ENCODE measurements at regions not wholly inside any gene's neighbourhood (a gene's known extent, or its start where the extent isn't known, plus 50 kb on each side); places are given as distances from the start of the nearest gene placed in this dataset.

DNA sequence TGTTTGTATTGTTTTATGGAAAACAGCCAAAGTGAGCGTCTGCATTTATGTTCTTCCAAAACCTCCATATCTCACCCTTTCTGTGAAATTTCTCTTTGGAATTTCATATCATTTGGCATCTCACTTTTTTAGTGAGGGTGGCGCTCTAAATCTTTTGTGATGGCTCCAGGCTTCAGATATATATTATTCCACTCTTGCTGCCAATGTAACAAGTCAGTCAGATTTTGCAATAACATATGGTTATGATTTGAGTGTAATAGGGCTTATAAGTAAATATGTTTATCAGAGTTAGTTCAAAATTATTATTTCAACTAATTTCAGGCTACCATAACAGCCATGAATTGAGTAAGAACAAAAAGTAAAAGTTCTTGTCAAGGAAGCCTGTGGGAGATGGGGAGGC, 314.7 kb downstream of the PDGFC start:
- no TSS peak for BruUV-seq (replicated peaks)
- TF ChIP-seq ZFX (IDR thresholded peaks at IDR 0.05) (no peak), FOSL1 (IDR thresholded peaks at IDR 0.05; ENCODE audit: low read depth) (no peak), ATF3 (IDR thresholded peaks at IDR 0.05) (no peak), EZH2phosphoT487 (IDR thresholded peaks at IDR 0.05; ENCODE audit: borderline replicate concordance) (no peak), CTCF (IDR thresholded peaks at IDR 0.05 in 2 of 3, conservative IDR thresholded peaks at IDR 0.05 in 1 of 3; ENCODE audit: borderline replicate concordance in 1 of 3, insufficient read depth in 1 of 3, low read depth in 2 of 3, low read length in 2 of 3) (no peak)
- TF ChIP-seq, protein P1, sequence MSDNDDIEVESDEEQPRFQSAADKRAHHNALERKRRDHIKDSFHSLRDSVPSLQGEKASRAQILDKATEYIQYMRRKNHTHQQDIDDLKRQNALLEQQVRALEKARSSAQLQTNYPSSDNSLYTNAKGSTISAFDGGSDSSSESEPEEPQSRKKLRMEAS (IDR thresholded peaks at IDR 0.05) = no peak
- TF ChIP-seq, protein P2, sequence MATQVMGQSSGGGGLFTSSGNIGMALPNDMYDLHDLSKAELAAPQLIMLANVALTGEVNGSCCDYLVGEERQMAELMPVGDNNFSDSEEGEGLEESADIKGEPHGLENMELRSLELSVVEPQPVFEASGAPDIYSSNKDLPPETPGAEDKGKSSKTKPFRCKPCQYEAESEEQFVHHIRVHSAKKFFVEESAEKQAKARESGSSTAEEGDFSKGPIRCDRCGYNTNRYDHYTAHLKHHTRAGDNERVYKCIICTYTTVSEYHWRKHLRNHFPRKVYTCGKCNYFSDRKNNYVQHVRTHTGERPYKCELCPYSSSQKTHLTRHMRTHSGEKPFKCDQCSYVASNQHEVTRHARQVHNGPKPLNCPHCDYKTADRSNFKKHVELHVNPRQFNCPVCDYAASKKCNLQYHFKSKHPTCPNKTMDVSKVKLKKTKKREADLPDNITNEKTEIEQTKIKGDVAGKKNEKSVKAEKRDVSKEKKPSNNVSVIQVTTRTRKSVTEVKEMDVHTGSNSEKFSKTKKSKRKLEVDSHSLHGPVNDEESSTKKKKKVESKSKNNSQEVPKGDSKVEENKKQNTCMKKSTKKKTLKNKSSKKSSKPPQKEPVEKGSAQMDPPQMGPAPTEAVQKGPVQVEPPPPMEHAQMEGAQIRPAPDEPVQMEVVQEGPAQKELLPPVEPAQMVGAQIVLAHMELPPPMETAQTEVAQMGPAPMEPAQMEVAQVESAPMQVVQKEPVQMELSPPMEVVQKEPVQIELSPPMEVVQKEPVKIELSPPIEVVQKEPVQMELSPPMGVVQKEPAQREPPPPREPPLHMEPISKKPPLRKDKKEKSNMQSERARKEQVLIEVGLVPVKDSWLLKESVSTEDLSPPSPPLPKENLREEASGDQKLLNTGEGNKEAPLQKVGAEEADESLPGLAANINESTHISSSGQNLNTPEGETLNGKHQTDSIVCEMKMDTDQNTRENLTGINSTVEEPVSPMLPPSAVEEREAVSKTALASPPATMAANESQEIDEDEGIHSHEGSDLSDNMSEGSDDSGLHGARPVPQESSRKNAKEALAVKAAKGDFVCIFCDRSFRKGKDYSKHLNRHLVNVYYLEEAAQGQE (IDR thresholded peaks at IDR 0.05; ENCODE audit: low read depth) = no peak
- CTCF ChIA-PET = no interaction called here
- intact Hi-C loops (cut with micrococcal nuclease) = no loop called here
- Histone ChIP-seq H4K20me1 (ENCODE audit: insufficient read depth) (no peaks in the 10 kb centered on the region), H3K4me1 (ENCODE audit: control insufficient read depth in 1 of 2, insufficient read depth in 2 of 2, low read length in 2 of 2) (no peaks in the 10 kb centered on the region), H3K4me3 (replicated peaks in 1 of 2; ENCODE audit: low read depth in 1 of 2, low read length in 2 of 2) (no peak overlapping the region), H3K36me3 (ENCODE audit: control insufficient read depth in 1 of 2, insufficient read depth in 2 of 2, low read length in 2 of 2) (no peaks in the 10 kb centered on the region), H2AFZ (ENCODE audit: low read depth, low read length, poor library complexity, severe bottlenecking) (peak overlapping the region; percentile 76), H3K9ac (ENCODE audit: low read length) (no peak overlapping the region), H3K9me3 (ENCODE audit: control insufficient read depth in 1 of 2, insufficient read depth in 1 of 2, low read depth in 1 of 2, low read length in 2 of 2) (no peaks in the 10 kb centered on the region), H3K9me2 (ENCODE audit: insufficient read depth) (no peaks in the 10 kb centered on the region), H3K79me2 (ENCODE audit: insufficient read depth, low read length) (no peaks in the 10 kb centered on the region), H3K4me2 (ENCODE audit: low read length) (no peak overlapping the region), H3K27ac (ENCODE audit: low read depth, low read length) (no peak overlapping the region), H3K27me3 (ENCODE audit: insufficient read depth, low read length) (no peaks in the 10 kb centered on the region)
- POLR2A ChIA-PET = no interaction called here
- RAD21 ChIA-PET (ENCODE audit: low non-redundant PET in 1 of 2, low total read pairs in 2 of 2, uncharacterized antibody in 2 of 2, unreplicated experiment in 2 of 2) = no interaction called here
- no peak for DNase-seq (ENCODE audit: low read depth, low spot score)
- no peak for ATAC-seq

Data from HCT116 (cell line).